A549 (cell line): ENCODE measurements at regions not wholly inside any gene's neighbourhood (a gene's known extent, or its start where the extent isn't known, plus 50 kb on each side); places are given as distances from the start of the nearest gene placed in this dataset.

Experiments used
- ATAC-seq, 2 experiments: fragments of 200-7000 bp in 1 of 2; fragments of >200 bp in 1 of 2; cut with Nextera tagmentation in 1 of 2; cut with Tn5 transposase in 1 of 2; 3 replicates each; pipeline versions ENCODE4 v1.8.0 to v1.9.1; 2018 to 2020; ENCODE audit warnings: mild to moderate bottlenecking in 1 of 2, moderate library complexity in 1 of 2
- CTCF ChIA-PET: fragments of 300-600 bp; sonication (Branson Sonifier 250); formaldehyde crosslinking; extraction: SDS; loops from one replicate; lab custom pipeline; 2021; ENCODE audit warnings: antibody characterized with exemption, inconsistent platforms; lab: Yijun Ruan, JAX
- POLR2A ChIA-PET: fragments of 350-600 bp; formaldehyde crosslinking; extraction: SDS; loops from one replicate; lab custom pipeline; 2021; ENCODE audit warnings: antibody characterized with exemption, inconsistent platforms; lab: Yijun Ruan, JAX
- DNase-seq, 2 experiments: peaks; one replicate each; pipeline versions ENCODE4 v3.0.0 to v3.0.0-alpha.2; 2011 to 2016; ENCODE audit warnings: low read depth in 1 of 2, low spot score in 1 of 2
- FAIRE-seq: peaks from 2 replicates; lab custom pipeline; 2011; peaks lifted over from hg19 to GRCh38; lab: Jason Lieb, UNC
- H3K27ac ChIP-seq, 2 experiments: fragments of >200 bp; sonication (Bioruptor Twin); formaldehyde crosslinking; 3 replicates each; pipeline ENCODE4 v1.5.1; 2016 to 2017
- H3K4me1 ChIP-seq: fragments of >200 bp; sonication (Bioruptor Twin); formaldehyde crosslinking; 3 replicates; pipeline ENCODE4 v1.6.1; 2016
- H3K4me2 ChIP-seq: fragments of >200 bp; sonication (Bioruptor Twin); formaldehyde crosslinking; 3 replicates; pipeline ENCODE4 v1.6.1; 2016
- H3K4me3 ChIP-seq: fragments of >200 bp; sonication (Bioruptor Twin); formaldehyde crosslinking; 3 replicates; pipeline ENCODE4 v1.5.1; 2016
- H3K9me3 ChIP-seq: fragments of >200 bp; sonication (Bioruptor Twin); formaldehyde crosslinking; 3 replicates; pipeline ENCODE4 v1.6.1; 2016
- BHLHE40 ChIP-seq: IDR thresholded peaks from 2 replicates; pipeline ENCODE4 v1.6.1; 2012; ENCODE audit warnings: low read depth, low read length, inconsistent platforms
- CBX8 ChIP-seq: fragments of 200-600 bp; sonication (generic); IDR thresholded peaks from 2 replicates; pipeline ENCODE4 v1.6.1; 2016
- EHF ChIP-seq: fragments of 250-450 bp; sonication (Bioruptor Pico); IDR thresholded peaks from 2 replicates; pipeline ENCODE4 v1.5.0; 2020; ENCODE audit warnings: mild to moderate bottlenecking
- EHMT2 ChIP-seq: fragments of 200-600 bp; sonication (generic); IDR thresholded peaks from 2 replicates; pipeline ENCODE4 v1.6.1; 2016; ENCODE audit warnings: antibody characterized with exemption, low read depth, mild to moderate bottlenecking, moderate library complexity
- ESRRA ChIP-seq: fragments of 150-350 bp; IDR thresholded peaks from 2 replicates; pipeline ENCODE4 v1.6.1; 2014; ENCODE audit warnings: mild to moderate bottlenecking, low read length, borderline replicate concordance
- HEYL ChIP-seq: fragments of 250-450 bp; sonication (Bioruptor Pico); IDR thresholded peaks from 2 replicates; pipeline ENCODE4 v1.8.0; 2021; ENCODE audit warnings: mild to moderate bottlenecking, moderate library complexity
- HOXB13 ChIP-seq: fragments of 250-450 bp; sonication (Bioruptor Pico); IDR thresholded peaks from 2 replicates; pipeline ENCODE4 v1.5.0; 2020; ENCODE audit warnings: low read depth, mild to moderate bottlenecking, moderate library complexity
- JUN ChIP-seq, 2 experiments: fragments of >200 bp; sonication (Bioruptor Twin); formaldehyde crosslinking; IDR thresholded peaks; 2 replicates in 1 of 2; 3 replicates in 1 of 2; pipeline ENCODE4 v1.6.1; 2016 to 2017
- MAFK ChIP-seq: fragments of 450-650 bp; IDR thresholded peaks from 2 replicates; pipeline ENCODE4 v1.6.1; 2014; ENCODE audit not compliant: partially characterized antibody
- MAZ ChIP-seq: fragments of 150-350 bp; IDR thresholded peaks from 2 replicates; pipeline ENCODE4 v1.6.1; 2014; ENCODE audit warnings: antibody characterized with exemption, low read depth, low read length, borderline replicate concordance
- NFE2L2 ChIP-seq: fragments of 150-350 bp; conservative IDR thresholded peaks from 2 replicates; pipeline ENCODE4 v1.6.1; 2014; ENCODE audit warnings: low read length
- NPAS2 ChIP-seq: fragments of 250-450 bp; sonication (Bioruptor Pico); IDR thresholded peaks from 2 replicates; pipeline ENCODE4 v1.8.0; 2022; ENCODE audit warnings: mild to moderate bottlenecking, moderate library complexity, borderline replicate concordance
- NR3C1 ChIP-seq: fragments of >200 bp; sonication (Bioruptor Twin); formaldehyde crosslinking; IDR thresholded peaks from 3 replicates; pipeline ENCODE4 v1.6.1; 2017
- RAD21 ChIP-seq, 2 experiments: fragments of >200 bp in 1 of 2; sonication (Bioruptor Twin) in 1 of 2; formaldehyde crosslinking in 1 of 2; IDR thresholded peaks in 1 of 2; conservative IDR thresholded peaks in 1 of 2; 2 replicates in 1 of 2; 3 replicates in 1 of 2; pipeline ENCODE4 v1.6.1; 2012 to 2018; ENCODE audit warnings: inconsistent platforms in 1 of 2
- RNF2 ChIP-seq: fragments of 200-600 bp; sonication (generic); IDR thresholded peaks from 2 replicates; pipeline ENCODE4 v1.6.1; 2016; ENCODE audit warnings: low read depth, mild to moderate bottlenecking, antibody characterized with exemption, moderate library complexity, borderline replicate concordance
- SMC3 ChIP-seq: fragments of >200 bp; sonication (Bioruptor Twin); formaldehyde crosslinking; IDR thresholded peaks from 3 replicates; pipeline ENCODE4 v1.6.1; 2018; ENCODE audit warnings: inconsistent platforms
- SREBF2 ChIP-seq: fragments of 450-650 bp; IDR thresholded peaks from 2 replicates; pipeline ENCODE4 v1.6.1; 2014; ENCODE audit warnings: mild to moderate bottlenecking, moderate library complexity
- TFCP2L1 ChIP-seq: fragments of 250-450 bp; sonication (Bioruptor Pico); IDR thresholded peaks from 2 replicates; pipeline ENCODE4 v1.5.0; 2021; ENCODE audit warnings: mild to moderate bottlenecking
- ZC3H11A ChIP-seq: fragments of 450-650 bp; IDR thresholded peaks from 2 replicates; pipeline ENCODE4 v1.6.1; 2014; ENCODE audit warnings: antibody characterized with exemption, mild to moderate bottlenecking
- ZNF302 ChIP-seq: fragments of 250-450 bp; sonication (Bioruptor Pico); IDR thresholded peaks from 2 replicates; pipeline ENCODE4 v1.9.0; 2021; ENCODE audit warnings: inconsistent platforms, mild to moderate bottlenecking, moderate library complexity
- ZSCAN20 ChIP-seq: fragments of 250-450 bp; sonication (Bioruptor Pico); IDR thresholded peaks from 2 replicates; pipeline ENCODE4 v1.8.0; 2022; ENCODE audit warnings: mild to moderate bottlenecking, moderate library complexity
- WGBS: methylation state at CpG from one replicate; pipeline ENCODE4 v1.1.6; 2017; ENCODE audit errors: missing lambda C conversion rate; 5-methylcytosine and 5-hydroxymethylcytosine counted together
- TF ChIP-seq, protein P1 (sequence below): fragments of 250-450 bp; sonication (Bioruptor Pico); IDR thresholded peaks from 2 replicates; pipeline ENCODE4 v1.5.0; 2021; ENCODE audit warnings: mild to moderate bottlenecking, moderate library complexity, borderline replicate concordance
- TF ChIP-seq, protein P2 (sequence below): fragments of 250-450 bp; sonication (Bioruptor Pico); IDR thresholded peaks from 2 replicates; pipeline ENCODE4 v1.5.0; 2020; ENCODE audit warnings: low read depth, mild to moderate bottlenecking, moderate library complexity
- TF ChIP-seq, protein P3 (sequence below): IDR thresholded peaks from 2 replicates; pipeline ENCODE4 v1.6.1; 2012; ENCODE audit warnings: low read depth, borderline replicate concordance

DNA sequence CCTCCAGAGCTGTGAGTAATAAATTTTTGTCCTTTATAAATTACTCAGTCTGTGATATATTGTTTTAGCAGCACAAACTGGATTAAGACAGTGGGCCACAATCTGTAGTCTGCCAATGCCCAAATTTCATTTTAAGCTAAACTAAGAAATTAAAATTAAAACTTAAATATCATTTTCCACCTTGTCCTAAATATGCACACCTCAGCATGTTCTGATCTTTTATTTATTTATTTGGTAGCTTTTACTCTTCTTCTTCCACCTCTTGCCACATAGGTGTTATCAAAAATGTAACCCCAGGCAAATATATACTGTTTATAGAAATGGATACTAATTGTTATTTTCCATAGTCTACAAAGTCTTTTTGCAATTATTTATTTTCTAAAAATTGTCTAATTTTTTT is 1102.2 kb upstream of the COX7C start:
- POLR2A ChIA-PET, result no interaction called here
- ATAC-seq, result no peak
- no peak overlapping the region for H3K4me2 ChIP-seq
- FAIRE-seq, result no peak
- TF ChIP-seq NR3C1, result no peak
- TF ChIP-seq MAFK, result peak; percentile 58
- no peak for DNase-seq
- H3K4me3 ChIP-seq, result no peak overlapping the region
- no peaks in the 10 kb centered on the region for H3K4me1 ChIP-seq
- no peak overlapping the region for H3K27ac ChIP-seq
- no peaks in the 10 kb centered on the region for H3K9me3 ChIP-seq
- CTCF ChIA-PET, result no interaction called here

DNA sequence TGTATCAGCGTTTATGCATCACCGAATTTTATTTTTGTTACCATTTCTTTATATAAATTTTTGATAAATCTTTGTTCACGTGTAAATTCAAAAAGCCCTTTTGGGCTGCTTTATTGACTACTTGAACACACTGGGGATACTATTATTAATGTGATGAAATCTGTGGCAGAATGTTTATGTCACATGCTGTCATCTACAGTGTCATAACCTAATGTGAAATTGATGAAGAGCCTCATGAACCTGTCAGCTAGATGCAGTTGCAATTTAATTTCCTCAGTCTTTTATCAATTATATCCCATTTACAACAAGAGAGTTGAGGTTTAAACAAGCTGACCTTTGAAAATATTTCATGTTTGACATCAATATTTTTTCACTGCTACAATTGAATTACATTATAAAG is 1100.4 kb upstream of the COX7C start:
- CTCF ChIA-PET, result no interaction called here
- TF ChIP-seq BHLHE40, result no peak
- no peak for TF ChIP-seq MAFK
- no peak for TF ChIP-seq EHMT2
- TF ChIP-seq HOXB13 (CRISPR knock-in tag), result no peak
- no peak for TF ChIP-seq SREBF2
- no peak for ATAC-seq
- WGBS, result 9% methylated on average over 3 of the region's 3 CpGs
- POLR2A ChIA-PET, result no interaction called here
- H3K9me3 ChIP-seq, result no peaks in the 10 kb centered on the region
- H3K4me2 ChIP-seq, result no peak overlapping the region
- DNase-seq, result no peak
- no peaks in the 10 kb centered on the region for H3K4me1 ChIP-seq
- FAIRE-seq, result no peak
- H3K27ac ChIP-seq, result no peak overlapping the region
- no peak overlapping the region for H3K4me3 ChIP-seq

DNA sequence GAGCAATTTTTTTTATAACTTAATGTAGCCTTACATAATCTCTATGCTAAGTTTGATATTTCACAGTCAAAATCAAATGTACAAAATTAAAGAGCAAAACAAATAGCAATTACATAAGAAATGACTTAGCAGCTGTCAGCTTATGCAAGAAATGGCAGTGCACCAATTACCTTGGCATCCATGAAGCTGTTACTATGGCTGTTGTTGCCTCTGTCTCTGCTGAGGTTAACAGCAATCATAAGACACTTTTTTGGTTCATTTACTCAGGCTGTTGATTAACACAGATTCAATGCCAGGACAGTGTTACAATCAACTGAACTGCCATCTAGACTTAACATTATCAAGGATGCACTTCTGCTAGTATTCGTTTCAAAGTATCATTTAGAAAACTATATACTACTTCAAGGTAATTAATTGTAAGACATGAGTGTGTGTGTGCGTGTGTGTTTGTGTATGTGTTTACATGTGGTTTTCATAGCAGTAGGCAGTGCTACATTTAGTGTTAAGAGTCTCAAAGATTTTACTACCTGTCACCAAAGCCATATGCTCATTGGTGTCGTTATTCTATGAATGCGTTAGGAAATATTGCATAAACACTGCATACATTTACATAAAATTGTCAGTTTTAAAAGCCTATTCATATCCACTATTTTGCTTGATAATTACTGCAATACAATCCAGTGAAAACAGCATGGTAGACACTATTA is 1084.2 kb upstream of the COX7C start:
- FAIRE-seq (no peak), ATAC-seq (no peak), DNase-seq (no peak)
- Histone ChIP-seq H3K4me1 (no peaks in the 10 kb centered on the region), H3K4me2 (no peak overlapping the region), H3K27ac (no peak overlapping the region), H3K9me3 (no peaks in the 10 kb centered on the region), H3K4me3 (no peak overlapping the region)
- TF ChIP-seq, protein P1, sequence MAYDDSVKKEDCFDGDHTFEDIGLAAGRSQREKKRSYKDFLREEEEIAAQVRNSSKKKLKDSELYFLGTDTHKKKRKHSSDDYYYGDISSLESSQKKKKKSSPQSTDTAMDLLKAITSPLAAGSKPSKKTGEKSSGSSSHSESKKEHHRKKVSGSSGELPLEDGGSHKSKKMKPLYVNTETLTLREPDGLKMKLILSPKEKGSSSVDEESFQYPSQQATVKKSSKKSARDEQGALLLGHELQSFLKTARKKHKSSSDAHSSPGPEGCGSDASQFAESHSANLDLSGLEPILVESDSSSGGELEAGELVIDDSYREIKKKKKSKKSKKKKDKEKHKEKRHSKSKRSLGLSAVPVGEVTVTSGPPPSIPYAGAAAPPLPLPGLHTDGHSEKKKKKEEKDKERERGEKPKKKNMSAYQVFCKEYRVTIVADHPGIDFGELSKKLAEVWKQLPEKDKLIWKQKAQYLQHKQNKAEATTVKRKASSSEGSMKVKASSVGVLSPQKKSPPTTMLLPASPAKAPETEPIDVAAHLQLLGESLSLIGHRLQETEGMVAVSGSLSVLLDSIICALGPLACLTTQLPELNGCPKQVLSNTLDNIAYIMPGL (CRISPR knock-in tag), result no peak
- TF ChIP-seq HEYL (CRISPR knock-in tag), result no peak
- TF ChIP-seq EHF, result no peak
- no peak for TF ChIP-seq NR3C1
- TF ChIP-seq SMC3, result no peak
- TF ChIP-seq RNF2, result no peak
- no peak for TF ChIP-seq JUN (IDR thresholded peaks at IDR 0.05)
- no peak for TF ChIP-seq ZC3H11A
- TF ChIP-seq TFCP2L1, result no peak
- TF ChIP-seq ZSCAN20, result no peak
- TF ChIP-seq MAZ, result no peak
- no peak for TF ChIP-seq ESRRA
- TF ChIP-seq CBX8, result no peak
- TF ChIP-seq RAD21 (conservative IDR thresholded peaks at IDR 0.05 in 1 of 2, IDR thresholded peaks at IDR 0.05 in 1 of 2), result no peak
- TF ChIP-seq NFE2L2, result no peak
- TF ChIP-seq NPAS2 (CRISPR knock-in tag), result no peak
- TF ChIP-seq, protein P2, sequence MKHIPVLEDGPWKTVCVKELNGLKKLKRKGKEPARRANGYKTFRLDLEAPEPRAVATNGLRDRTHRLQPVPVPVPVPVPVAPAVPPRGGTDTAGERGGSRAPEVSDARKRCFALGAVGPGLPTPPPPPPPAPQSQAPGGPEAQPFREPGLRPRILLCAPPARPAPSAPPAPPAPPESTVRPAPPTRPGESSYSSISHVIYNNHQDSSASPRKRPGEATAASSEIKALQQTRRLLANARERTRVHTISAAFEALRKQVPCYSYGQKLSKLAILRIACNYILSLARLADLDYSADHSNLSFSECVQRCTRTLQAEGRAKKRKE (CRISPR knock-in tag), result no peak
- TF ChIP-seq, protein P3, sequence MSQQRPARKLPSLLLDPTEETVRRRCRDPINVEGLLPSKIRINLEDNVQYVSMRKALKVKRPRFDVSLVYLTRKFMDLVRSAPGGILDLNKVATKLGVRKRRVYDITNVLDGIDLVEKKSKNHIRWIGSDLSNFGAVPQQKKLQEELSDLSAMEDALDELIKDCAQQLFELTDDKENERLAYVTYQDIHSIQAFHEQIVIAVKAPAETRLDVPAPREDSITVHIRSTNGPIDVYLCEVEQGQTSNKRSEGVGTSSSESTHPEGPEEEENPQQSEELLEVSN, result no peak
- no peak for TF ChIP-seq ZNF302
- 33% methylated on average over 4 of the region's 4 CpGs for WGBS
- ChIA-PET CTCF (no interaction called here), POLR2A (no interaction called here)
